Liver (tissue), 8 donors: ENCODE measurements at regions not wholly inside any gene's neighbourhood (a gene's known extent, or its start where the extent isn't known, plus 50 kb on each side); places are given as distances from the start of the nearest gene placed in this dataset.

Experiments
- DNase-seq: peaks from one replicate; pipeline ENCODE4 v3.0.0-alpha.2; 2017; ENCODE audit warnings: low spot score
- H3K27ac ChIP-seq, 2 donors: one replicate each; pipeline ENCODE4 v1.7.0; 2013; ENCODE audit warnings: inconsistent platforms in 2 of 2, low read length in 2 of 2, control low read depth in 1 of 2, low read depth in 1 of 2, mild to moderate bottlenecking in 1 of 2
- H3K27me3 ChIP-seq, 4 donors: one replicate each; pipeline versions ENCODE4 v1.6.1 to v1.7.0; 2013; ENCODE audit warnings: low read length in 3 of 4, inconsistent platforms in 1 of 4, mild to moderate bottlenecking in 1 of 4, moderate library complexity in 1 of 4; ENCODE audit not compliant: control insufficient read depth in 4 of 4, insufficient read depth in 4 of 4
- H3K36me3 ChIP-seq, 4 donors: one replicate each; pipeline versions ENCODE4 v1.6.1 to v1.7.0; 2013; ENCODE audit warnings: low read length in 3 of 4, mild to moderate bottlenecking in 3 of 4, low read depth in 1 of 4, moderate library complexity in 1 of 4; ENCODE audit not compliant: control insufficient read depth in 4 of 4, insufficient read depth in 3 of 4
- H3K4me1 ChIP-seq, 4 donors: one replicate each; pipeline versions ENCODE4 v1.6.1 to v1.7.0; 2013; ENCODE audit warnings: low read length in 3 of 4, mild to moderate bottlenecking in 3 of 4, moderate library complexity in 1 of 4; ENCODE audit not compliant: control insufficient read depth in 4 of 4, insufficient read depth in 4 of 4
- H3K4me3 ChIP-seq, 3 donors: one replicate each; pipeline versions ENCODE4 v1.6.1 to v1.7.0; 2013; ENCODE audit warnings: low read length in 3 of 3, control low read depth in 1 of 3, low read depth in 1 of 3, mild to moderate bottlenecking in 1 of 3
- H3K9ac ChIP-seq, 2 donors: one replicate each; pipeline ENCODE4 v1.7.0; 2013; ENCODE audit warnings: low read length in 2 of 2, mild to moderate bottlenecking in 2 of 2, moderate library complexity in 2 of 2, control low read depth in 1 of 2, low read depth in 1 of 2
- H3K9me3 ChIP-seq, 4 donors: one replicate each; pipeline versions ENCODE4 v1.6.1 to v1.7.0; 2013; ENCODE audit warnings: low read length in 3 of 4; ENCODE audit not compliant: control insufficient read depth in 4 of 4
- EGR1 ChIP-seq, 2 donors: IDR thresholded peaks; 2 replicates each; pipeline ENCODE4 v1.6.1; 2016 to 2018; ENCODE audit warnings: antibody characterized with exemption in 2 of 2, low read depth in 2 of 2
- FOXA1 ChIP-seq: IDR thresholded peaks from 2 replicates; pipeline ENCODE4 v1.6.1; 2016; ENCODE audit warnings: antibody characterized with exemption
- FOXA2 ChIP-seq: IDR thresholded peaks from 2 replicates; pipeline ENCODE4 v1.6.1; 2016; ENCODE audit warnings: antibody characterized with exemption
- GABPA ChIP-seq, 2 donors: IDR thresholded peaks in 1 of 2; conservative IDR thresholded peaks in 1 of 2; 2 replicates each; pipeline ENCODE4 v1.6.1; 2016; ENCODE audit warnings: antibody characterized with exemption in 2 of 2, mild to moderate bottlenecking in 1 of 2, moderate library complexity in 1 of 2
- HNF4A ChIP-seq, 2 donors: conservative IDR thresholded peaks; 2 replicates each; pipeline ENCODE4 v1.6.1; 2016; ENCODE audit warnings: antibody characterized with exemption in 2 of 2, mild to moderate bottlenecking in 2 of 2
- JUND ChIP-seq, 2 donors: IDR thresholded peaks; 2 replicates each; pipeline ENCODE4 v1.6.1; 2016; ENCODE audit warnings: antibody characterized with exemption in 2 of 2
- NR2F2 ChIP-seq: IDR thresholded peaks from 2 replicates; pipeline ENCODE4 v1.6.1; 2016; ENCODE audit warnings: antibody characterized with exemption
- RAD21 ChIP-seq, 2 donors: IDR thresholded peaks; 2 replicates each; pipeline ENCODE4 v1.6.1; 2016; ENCODE audit warnings: antibody characterized with exemption in 2 of 2, mild to moderate bottlenecking in 2 of 2
- TAF1 ChIP-seq: conservative IDR thresholded peaks from 2 replicates; pipeline ENCODE4 v1.6.1; 2016; ENCODE audit warnings: antibody characterized with exemption, mild to moderate bottlenecking
- YY1 ChIP-seq: IDR thresholded peaks from 2 replicates; pipeline ENCODE4 v1.6.1; 2016; ENCODE audit warnings: antibody characterized with exemption, mild to moderate bottlenecking
- WGBS: extraction: QIAGEN DNeasy Blood & Tissue Kit; methylation state at CpG from one replicate; pipeline ENCODE4 v1.1.7; 2013; 5-methylcytosine and 5-hydroxymethylcytosine counted together
- TF ChIP-seq, protein P1 (sequence below): IDR thresholded peaks from 2 replicates; pipeline ENCODE4 v1.6.1; 2016; ENCODE audit warnings: antibody characterized with exemption
- TF ChIP-seq, protein P2 (sequence below): IDR thresholded peaks from 2 replicates; pipeline ENCODE4 v1.6.1; 2016; ENCODE audit warnings: antibody characterized with exemption
- TF ChIP-seq, protein P3 (sequence below): fragments of 150-350 bp; IDR thresholded peaks from 2 replicates; pipeline ENCODE4 v1.5.1; 2017; ENCODE audit warnings: improper control_type of control experiment, low read depth, low read length; ENCODE audit not compliant: missing input control
- donor health status: healthy.
- donor health status: healthy.
- donor health status: healthy.
- donor health status: healthy.
- donor health status: healthy.

DNA sequence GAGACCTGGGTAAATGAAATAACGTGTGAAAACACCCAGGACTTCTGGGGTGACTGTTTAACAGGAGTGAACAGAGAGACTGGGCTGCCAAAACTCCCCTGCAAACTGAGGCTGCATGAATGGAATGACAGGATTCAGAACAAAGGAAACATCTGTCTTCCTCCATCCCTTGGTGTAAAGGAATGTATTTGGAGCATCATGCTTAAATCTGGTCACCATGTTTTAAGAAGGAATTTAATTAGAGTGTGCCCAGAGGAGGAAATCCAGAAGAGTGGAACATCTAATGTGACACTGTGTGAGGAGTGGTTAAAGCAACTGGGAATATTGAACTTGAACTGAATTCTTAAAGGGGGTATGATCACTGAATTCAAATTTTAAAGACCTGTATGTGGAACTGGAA is 437.2 kb downstream of the LIG4 start:
- Histone ChIP-seq H3K9ac (no peak overlapping the region), H3K4me1 (no peaks in the 10 kb centered on the region), H3K4me3 (no peak overlapping the region), H3K27me3 (no peaks in the 10 kb centered on the region), H3K9me3 (no peaks in the 10 kb centered on the region), H3K36me3 (no peaks in the 10 kb centered on the region), H3K27ac (no peak overlapping the region)
- TF ChIP-seq, protein P1, sequence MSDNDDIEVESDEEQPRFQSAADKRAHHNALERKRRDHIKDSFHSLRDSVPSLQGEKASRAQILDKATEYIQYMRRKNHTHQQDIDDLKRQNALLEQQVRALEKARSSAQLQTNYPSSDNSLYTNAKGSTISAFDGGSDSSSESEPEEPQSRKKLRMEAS: no peak
- no peak for TF ChIP-seq FOXA2
- TF ChIP-seq, protein P2, sequence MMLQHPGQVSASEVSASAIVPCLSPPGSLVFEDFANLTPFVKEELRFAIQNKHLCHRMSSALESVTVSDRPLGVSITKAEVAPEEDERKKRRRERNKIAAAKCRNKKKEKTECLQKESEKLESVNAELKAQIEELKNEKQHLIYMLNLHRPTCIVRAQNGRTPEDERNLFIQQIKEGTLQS: no peak
- TF ChIP-seq EGR1 (IDR thresholded peaks at IDR 0.05; ENCODE audit: low read depth in 2 of 2): no peak
- 51% methylated on average over 1 of the region's 1 CpG for WGBS
- DNase-seq: no peak

DNA sequence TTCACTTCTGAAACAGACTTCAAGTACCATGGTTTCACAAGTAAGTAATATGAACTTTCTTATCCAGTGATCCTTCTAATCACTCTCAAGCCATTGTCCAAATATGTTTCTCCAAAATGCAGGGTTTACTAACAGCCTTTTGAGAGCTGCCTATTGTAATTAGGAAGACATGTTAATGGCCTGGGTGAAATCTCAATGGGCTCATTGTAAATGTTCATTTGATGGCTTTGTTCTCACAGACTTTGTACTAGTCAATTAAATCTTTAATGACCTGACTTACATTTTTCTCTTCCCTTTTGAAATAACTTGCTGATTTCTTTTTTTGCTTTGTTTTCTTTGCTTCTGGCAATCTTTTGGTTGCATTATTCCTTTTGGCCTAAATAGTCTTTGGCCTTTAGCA is 444.8 kb downstream of the LIG4 start:
- H3K27me3 ChIP-seq: peaks cover 0 to 2% (median 0%) of the 10 kb centered on the region in 4 donors
- no peak overlapping the region for H3K9ac ChIP-seq

DNA sequence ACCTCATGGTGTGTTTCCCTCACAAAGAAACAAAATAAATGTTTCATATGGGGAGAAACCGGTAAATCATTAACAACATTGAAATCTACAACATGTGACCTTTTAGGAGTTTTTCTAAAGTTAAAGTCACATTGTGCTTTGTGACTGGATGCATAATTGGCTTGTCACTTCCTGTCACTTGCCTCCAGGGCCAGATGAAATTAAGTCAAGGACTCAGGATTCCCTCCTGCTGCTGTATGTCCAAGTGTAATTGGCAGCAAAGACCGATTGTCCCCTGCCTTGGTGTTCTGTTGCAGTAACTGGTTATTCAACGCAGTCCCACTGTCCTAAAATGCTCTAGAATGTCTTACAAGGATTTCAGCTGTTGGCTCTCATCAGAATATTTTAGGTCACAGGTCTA is 448.2 kb downstream of the LIG4 start:
- peaks cover 0 to 2% (median 0%) of the 10 kb centered on the region in 4 donors for H3K27me3 ChIP-seq
- H3K4me3 ChIP-seq: no peak overlapping the region
- no peaks in the 10 kb centered on the region for H3K36me3 ChIP-seq
- H3K4me1 ChIP-seq: no peaks in the 10 kb centered on the region
- H3K9me3 ChIP-seq: no peaks in the 10 kb centered on the region
- no peak overlapping the region for H3K9ac ChIP-seq
- 67% methylated on average over 3 of the region's 3 CpGs for WGBS
- no peak for DNase-seq
- no peak for TF ChIP-seq FOXA1
- TF ChIP-seq TAF1: no peak
- TF ChIP-seq, protein P3, sequence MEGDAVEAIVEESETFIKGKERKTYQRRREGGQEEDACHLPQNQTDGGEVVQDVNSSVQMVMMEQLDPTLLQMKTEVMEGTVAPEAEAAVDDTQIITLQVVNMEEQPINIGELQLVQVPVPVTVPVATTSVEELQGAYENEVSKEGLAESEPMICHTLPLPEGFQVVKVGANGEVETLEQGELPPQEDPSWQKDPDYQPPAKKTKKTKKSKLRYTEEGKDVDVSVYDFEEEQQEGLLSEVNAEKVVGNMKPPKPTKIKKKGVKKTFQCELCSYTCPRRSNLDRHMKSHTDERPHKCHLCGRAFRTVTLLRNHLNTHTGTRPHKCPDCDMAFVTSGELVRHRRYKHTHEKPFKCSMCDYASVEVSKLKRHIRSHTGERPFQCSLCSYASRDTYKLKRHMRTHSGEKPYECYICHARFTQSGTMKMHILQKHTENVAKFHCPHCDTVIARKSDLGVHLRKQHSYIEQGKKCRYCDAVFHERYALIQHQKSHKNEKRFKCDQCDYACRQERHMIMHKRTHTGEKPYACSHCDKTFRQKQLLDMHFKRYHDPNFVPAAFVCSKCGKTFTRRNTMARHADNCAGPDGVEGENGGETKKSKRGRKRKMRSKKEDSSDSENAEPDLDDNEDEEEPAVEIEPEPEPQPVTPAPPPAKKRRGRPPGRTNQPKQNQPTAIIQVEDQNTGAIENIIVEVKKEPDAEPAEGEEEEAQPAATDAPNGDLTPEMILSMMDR: no peak
- TF ChIP-seq JUND (IDR thresholded peaks at IDR 0.05): no peak
- TF ChIP-seq RAD21 (IDR thresholded peaks at IDR 0.05): no peak
- TF ChIP-seq YY1: no peak
- TF ChIP-seq, protein P2: no peak
- no peak for TF ChIP-seq HNF4A (conservative IDR thresholded peaks at IDR 0.05)
- no peak for TF ChIP-seq NR2F2
- H3K27ac ChIP-seq: no peak overlapping the region

More for the DNA sequence above, 444.8 kb downstream of the LIG4 start:
- H3K36me3 ChIP-seq: no peaks in the 10 kb centered on the region
- no peak overlapping the region for H3K4me3 ChIP-seq
- no peaks in the 10 kb centered on the region for H3K4me1 ChIP-seq
- no peaks in the 10 kb centered on the region for H3K9me3 ChIP-seq
- no peak for TF ChIP-seq GABPA (IDR thresholded peaks at IDR 0.05 in 1 of 2, conservative IDR thresholded peaks at IDR 0.05 in 1 of 2)
- TF ChIP-seq, protein P1: no peak
- TF ChIP-seq FOXA2: no peak
- TF ChIP-seq, protein P2: no peak
- TF ChIP-seq, protein P3: no peak
- no peak overlapping the region for H3K27ac ChIP-seq
- DNase-seq: no peak
